ENCODE measurements at regions not wholly inside any gene's neighbourhood (a gene's known extent, or its start where the extent isn't known, plus 50 kb on each side); places are given as distances from the start of the nearest gene placed in this dataset.

- Histone ChIP-seq H3K4me3 (ENCODE audit: low read depth in 2 of 2, low read length in 2 of 2) (no peak overlapping the region), H3K9me3 (ENCODE audit: control insufficient read depth, insufficient read depth, low read depth, low read length) (peaks cover 5% of the 10 kb centered on the region; the same call in 1 of the 2 replicates), H3K36me3 (ENCODE audit: control insufficient read depth, insufficient read depth, low read length) (no peaks in the 10 kb centered on the region), H3K27ac (ENCODE audit: low read length) (no peak overlapping the region), H3K4me1 (ENCODE audit: control insufficient read depth, insufficient read depth, low read length) (no peaks in the 10 kb centered on the region), H3K27me3 (ENCODE audit: control insufficient read depth, insufficient read depth, low read length) (no peaks in the 10 kb centered on the region)
- in situ Hi-C loops (cut with HindIII; ENCODE audit: low pct_unique_long_range_greater_than_20kb, low sequenced_read_pairs) (no loop called here), intact Hi-C loops (cut with micrococcal nuclease; ENCODE audit: unreplicated experiment) (no loop called here)
- BruUV-seq (replicated peaks) = no TSS peak
- POLR2A ChIA-PET = no interaction called here
- DNase-seq (ENCODE audit: low read depth, low spot score) (no peak), ATAC-seq (no peak)
- CTCF ChIA-PET = no interaction called here
- TF ChIP-seq POLR2AphosphoS5 (IDR thresholded peaks at IDR 0.05; ENCODE audit: low read depth, low read length) = no peak
- no peak for TF ChIP-seq CTCF (IDR thresholded peaks at IDR 0.05)
- TF ChIP-seq SIN3A (IDR thresholded peaks at IDR 0.05; ENCODE audit: borderline replicate concordance, insufficient read depth, low read depth, low read length) = no peak
- no peak for TF ChIP-seq TCF7L2 (IDR thresholded peaks at IDR 0.05; ENCODE audit: low read depth, low read length)
- TF ChIP-seq REST (IDR thresholded peaks at IDR 0.05; ENCODE audit: insufficient read depth in 1 of 2, low read depth in 2 of 2, low read length in 1 of 2) = no peak
These were observed 148.9 kb downstream of the RHOU start for GRCh38 chr1:228884196-228884595.

GRCh38 chr1:228884615-228885566 is 149.6 kb downstream of the RHOU start:
- in situ Hi-C loops (cut with HindIII; ENCODE audit: low pct_unique_long_range_greater_than_20kb, low sequenced_read_pairs) = no loop called here
- TF ChIP-seq CTCF (IDR thresholded peaks at IDR 0.05) = no peak
- TF ChIP-seq REST (IDR thresholded peaks at IDR 0.05; ENCODE audit: insufficient read depth in 1 of 2, low read depth in 2 of 2, low read length in 1 of 2) = no peak
- TF ChIP-seq POLR2AphosphoS5 (IDR thresholded peaks at IDR 0.05; ENCODE audit: low read depth, low read length) = no peak
- no peak for TF ChIP-seq TCF7L2 (IDR thresholded peaks at IDR 0.05; ENCODE audit: low read depth, low read length)
- no peak for TF ChIP-seq SIN3A (IDR thresholded peaks at IDR 0.05; ENCODE audit: borderline replicate concordance, insufficient read depth, low read depth, low read length)
- no peak overlapping the region for H3K27ac ChIP-seq (ENCODE audit: low read length)
- ChIA-PET POLR2A (no interaction called here), CTCF (interaction anchor here (0.6 kb wide), 1 partner anchor 149 kb away, joined by 7 read pairs; no protein-coding TSS in a partner anchor)
- H3K4me1 ChIP-seq (ENCODE audit: control insufficient read depth, insufficient read depth, low read length) = no peaks in the 10 kb centered on the region
- intact Hi-C loops (cut with micrococcal nuclease; ENCODE audit: unreplicated experiment) = no loop called here
- no peak overlapping the region for H3K4me3 ChIP-seq (ENCODE audit: low read depth in 2 of 2, low read length in 2 of 2)
- H3K27me3 ChIP-seq (ENCODE audit: control insufficient read depth, insufficient read depth, low read length) = no peaks in the 10 kb centered on the region
- no peak for DNase-seq (ENCODE audit: low read depth, low spot score)
- no peak for ATAC-seq
- no TSS peak for BruUV-seq (replicated peaks)
- no peaks in the 10 kb centered on the region for H3K36me3 ChIP-seq (ENCODE audit: control insufficient read depth, insufficient read depth, low read length)
- H3K9me3 ChIP-seq (ENCODE audit: control insufficient read depth, insufficient read depth, low read depth, low read length) = peaks cover 5% of the 10 kb centered on the region; the same call in 1 of the 2 replicates

Measured in Panc1 (cell line).